ENCODE measurements at regions not wholly inside any gene's neighbourhood (a gene's known extent, or its start where the extent isn't known, plus 50 kb on each side); places are given as distances from the start of the nearest gene placed in this dataset.

GRCh38 chr14:44107156-44107555 lies 399.9 kb downstream of the FSCB start:
- H3K27ac ChIP-seq (ENCODE audit: insufficient read depth in 1 of 2, low read depth in 1 of 2, low read length in 2 of 2, poor library complexity in 1 of 2, severe bottlenecking in 2 of 2): no peak overlapping the region
- H3K9me3 ChIP-seq (ENCODE audit: control extremely low read depth in 1 of 5, control insufficient read depth in 4 of 5, insufficient read depth in 2 of 5, low read depth in 1 of 5, low read length in 4 of 5): peaks cover 0 to 10% (median 2%) of the 10 kb centered on the region in 5 experiments
- DNase-seq: no peak
- no peaks in the 10 kb centered on the region for H3K4me1 ChIP-seq (ENCODE audit: control extremely low read depth in 1 of 4, control insufficient read depth in 4 of 4, insufficient read depth in 4 of 4, low read length in 3 of 4)
- H3K36me3 ChIP-seq (ENCODE audit: control insufficient read depth in 4 of 4, insufficient read depth in 4 of 4, low read length in 3 of 4): no peaks in the 10 kb centered on the region
- ChIA-PET POLR2A (no interaction called here), CTCF (no interaction called here)
- WGBS (ENCODE audit: insufficient coverage): no CpG with 5 or more reads among the region's 1 CpG
- no peak overlapping the region for H3K4me3 ChIP-seq (ENCODE audit: control insufficient read depth in 1 of 7, extremely low read depth in 1 of 7, insufficient read depth in 4 of 7, low read depth in 2 of 7, low read length in 6 of 7)
- no peaks in the 10 kb centered on the region for H3K27me3 ChIP-seq (replicated peaks in 2 of 5; ENCODE audit: control insufficient read depth in 4 of 5, insufficient read depth in 5 of 5, low read length in 4 of 5)

GRCh38 chr14:44099743-44100488 lies 407.2 kb downstream of the FSCB start:
- WGBS (ENCODE audit: insufficient coverage): 100% methylated on average over 1 of the region's 1 CpG
- ChIA-PET CTCF (no interaction called here), POLR2A (no interaction called here)
- no peak for DNase-seq
- H3K27ac ChIP-seq (ENCODE audit: insufficient read depth in 1 of 2, low read depth in 1 of 2, low read length in 2 of 2, poor library complexity in 1 of 2, severe bottlenecking in 2 of 2): no peak overlapping the region
- H3K27me3 ChIP-seq (replicated peaks in 2 of 5; ENCODE audit: control insufficient read depth in 4 of 5, insufficient read depth in 5 of 5, low read length in 4 of 5): no peaks in the 10 kb centered on the region
- H3K36me3 ChIP-seq (ENCODE audit: control insufficient read depth in 4 of 4, insufficient read depth in 4 of 4, low read length in 3 of 4): no peaks in the 10 kb centered on the region
- no peak overlapping the region for H3K4me3 ChIP-seq (ENCODE audit: control insufficient read depth in 1 of 7, extremely low read depth in 1 of 7, insufficient read depth in 4 of 7, low read depth in 2 of 7, low read length in 6 of 7)
- peaks cover 0 to 3% (median 0%) of the 10 kb centered on the region in 5 experiments for H3K9me3 ChIP-seq (ENCODE audit: control extremely low read depth in 1 of 5, control insufficient read depth in 4 of 5, insufficient read depth in 2 of 5, low read depth in 1 of 5, low read length in 4 of 5)
- H3K4me1 ChIP-seq (ENCODE audit: control extremely low read depth in 1 of 4, control insufficient read depth in 4 of 4, insufficient read depth in 4 of 4, low read length in 3 of 4): no peaks in the 10 kb centered on the region

- Histone ChIP-seq H3K27me3 (replicated peaks in 2 of 5; ENCODE audit: control insufficient read depth in 4 of 5, insufficient read depth in 5 of 5, low read length in 4 of 5) (no peaks in the 10 kb centered on the region), H3K4me3 (ENCODE audit: control insufficient read depth in 1 of 7, extremely low read depth in 1 of 7, insufficient read depth in 4 of 7, low read depth in 2 of 7, low read length in 6 of 7) (no peak overlapping the region)
- CTCF ChIA-PET: no interaction called here
Observed at GRCh38 chr14:44081146-44081545, 425.9 kb downstream of the FSCB start.

GRCh38 chr14:44070046-44070445 lies 437.0 kb downstream of the FSCB start:
- POLR2A ChIA-PET: no interaction called here

More at GRCh38 chr14:44081146-44081545, 425.9 kb downstream of the FSCB start:
- H3K9me3 ChIP-seq (ENCODE audit: control extremely low read depth in 1 of 5, control insufficient read depth in 4 of 5, insufficient read depth in 2 of 5, low read depth in 1 of 5, low read length in 4 of 5): no peaks in the 10 kb centered on the region
- H3K36me3 ChIP-seq (ENCODE audit: control insufficient read depth in 4 of 4, insufficient read depth in 4 of 4, low read length in 3 of 4): no peaks in the 10 kb centered on the region
- no peak overlapping the region for H3K27ac ChIP-seq (ENCODE audit: insufficient read depth in 1 of 2, low read depth in 1 of 2, low read length in 2 of 2, poor library complexity in 1 of 2, severe bottlenecking in 2 of 2)
- POLR2A ChIA-PET: no interaction called here
- 100% methylated on average over 1 of the region's 2 CpGs for WGBS (ENCODE audit: insufficient coverage)
- DNase-seq: no peak
- H3K4me1 ChIP-seq (ENCODE audit: control extremely low read depth in 1 of 4, control insufficient read depth in 4 of 4, insufficient read depth in 4 of 4, low read length in 3 of 4): no peaks in the 10 kb centered on the region

GRCh38 chr14:44053422-44053821 lies 453.7 kb downstream of the FSCB start:
- H3K4me1 ChIP-seq (ENCODE audit: control extremely low read depth in 1 of 4, control insufficient read depth in 4 of 4, insufficient read depth in 4 of 4, low read length in 3 of 4): no peaks in the 10 kb centered on the region
- no peak overlapping the region for H3K4me3 ChIP-seq (ENCODE audit: control insufficient read depth in 1 of 7, extremely low read depth in 1 of 7, insufficient read depth in 4 of 7, low read depth in 2 of 7, low read length in 6 of 7)
- no peaks in the 10 kb centered on the region for H3K9me3 ChIP-seq (ENCODE audit: control extremely low read depth in 1 of 5, control insufficient read depth in 4 of 5, insufficient read depth in 2 of 5, low read depth in 1 of 5, low read length in 4 of 5)
- DNase-seq: no peak
- H3K27ac ChIP-seq (ENCODE audit: insufficient read depth in 1 of 2, low read depth in 1 of 2, low read length in 2 of 2, poor library complexity in 1 of 2, severe bottlenecking in 2 of 2): no peak overlapping the region
- ChIA-PET CTCF (no interaction called here), POLR2A (no interaction called here)
- 100% methylated on average over 1 of the region's 3 CpGs for WGBS (ENCODE audit: insufficient coverage)
- H3K27me3 ChIP-seq (replicated peaks in 2 of 5; ENCODE audit: control insufficient read depth in 4 of 5, insufficient read depth in 5 of 5, low read length in 4 of 5): no peaks in the 10 kb centered on the region
- no peaks in the 10 kb centered on the region for H3K36me3 ChIP-seq (ENCODE audit: control insufficient read depth in 4 of 4, insufficient read depth in 4 of 4, low read length in 3 of 4)

More at GRCh38 chr14:44070046-44070445, 437.0 kb downstream of the FSCB start:
- Histone ChIP-seq H3K4me3 (ENCODE audit: control insufficient read depth in 1 of 7, extremely low read depth in 1 of 7, insufficient read depth in 4 of 7, low read depth in 2 of 7, low read length in 6 of 7) (no peak overlapping the region), H3K9me3 (ENCODE audit: control extremely low read depth in 1 of 5, control insufficient read depth in 4 of 5, insufficient read depth in 2 of 5, low read depth in 1 of 5, low read length in 4 of 5) (no peaks in the 10 kb centered on the region), H3K27me3 (replicated peaks in 2 of 5; ENCODE audit: control insufficient read depth in 4 of 5, insufficient read depth in 5 of 5, low read length in 4 of 5) (no peaks in the 10 kb centered on the region), H3K27ac (ENCODE audit: insufficient read depth in 1 of 2, low read depth in 1 of 2, low read length in 2 of 2, poor library complexity in 1 of 2, severe bottlenecking in 2 of 2) (no peak overlapping the region), H3K4me1 (ENCODE audit: control extremely low read depth in 1 of 4, control insufficient read depth in 4 of 4, insufficient read depth in 4 of 4, low read length in 3 of 4) (peaks cover 0 to 5% (median 0%) of the 10 kb centered on the region in 4 experiments), H3K36me3 (ENCODE audit: control insufficient read depth in 4 of 4, insufficient read depth in 4 of 4, low read length in 3 of 4) (no peaks in the 10 kb centered on the region)
- CTCF ChIA-PET: no interaction called here
- no peak for DNase-seq
- WGBS (ENCODE audit: insufficient coverage): 89% methylated on average over 3 of the region's 3 CpGs

GRCh38 chr14:44041700-44042099 lies 465.4 kb downstream of the FSCB start:
- no peak for DNase-seq
- Histone ChIP-seq H3K27me3 (replicated peaks in 2 of 5; ENCODE audit: control insufficient read depth in 4 of 5, insufficient read depth in 5 of 5, low read length in 4 of 5) (no peaks in the 10 kb centered on the region), H3K4me3 (ENCODE audit: control insufficient read depth in 1 of 7, extremely low read depth in 1 of 7, insufficient read depth in 4 of 7, low read depth in 2 of 7, low read length in 6 of 7) (no peak overlapping the region), H3K27ac (ENCODE audit: insufficient read depth in 1 of 2, low read depth in 1 of 2, low read length in 2 of 2, poor library complexity in 1 of 2, severe bottlenecking in 2 of 2) (no peak overlapping the region), H3K4me1 (ENCODE audit: control extremely low read depth in 1 of 4, control insufficient read depth in 4 of 4, insufficient read depth in 4 of 4, low read length in 3 of 4) (no peaks in the 10 kb centered on the region), H3K9me3 (ENCODE audit: control extremely low read depth in 1 of 5, control insufficient read depth in 4 of 5, insufficient read depth in 2 of 5, low read depth in 1 of 5, low read length in 4 of 5) (peaks cover 0 to 6% (median 0%) of the 10 kb centered on the region in 5 experiments), H3K36me3 (ENCODE audit: control insufficient read depth in 4 of 4, insufficient read depth in 4 of 4, low read length in 3 of 4) (no peaks in the 10 kb centered on the region)
- ChIA-PET CTCF (no interaction called here), POLR2A (no interaction called here)
- 57% methylated on average over 1 of the region's 2 CpGs for WGBS (ENCODE audit: insufficient coverage)

- CTCF ChIA-PET: no interaction called here
- no peak overlapping the region for H3K27ac ChIP-seq (ENCODE audit: insufficient read depth in 1 of 2, low read depth in 1 of 2, low read length in 2 of 2, poor library complexity in 1 of 2, severe bottlenecking in 2 of 2)
- H3K9me3 ChIP-seq (ENCODE audit: control extremely low read depth in 1 of 5, control insufficient read depth in 4 of 5, insufficient read depth in 2 of 5, low read depth in 1 of 5, low read length in 4 of 5): peaks cover 0 to 6% (median 0%) of the 10 kb centered on the region in 5 experiments
- no peaks in the 10 kb centered on the region for H3K4me1 ChIP-seq (ENCODE audit: control extremely low read depth in 1 of 4, control insufficient read depth in 4 of 4, insufficient read depth in 4 of 4, low read length in 3 of 4)
- WGBS (ENCODE audit: insufficient coverage): 90% methylated on average over 1 of the region's 1 CpG
- POLR2A ChIA-PET: no interaction called here
- H3K4me3 ChIP-seq (ENCODE audit: control insufficient read depth in 1 of 7, extremely low read depth in 1 of 7, insufficient read depth in 4 of 7, low read depth in 2 of 7, low read length in 6 of 7): no peak overlapping the region
- H3K36me3 ChIP-seq (ENCODE audit: control insufficient read depth in 4 of 4, insufficient read depth in 4 of 4, low read length in 3 of 4): no peaks in the 10 kb centered on the region
- no peaks in the 10 kb centered on the region for H3K27me3 ChIP-seq (replicated peaks in 2 of 5; ENCODE audit: control insufficient read depth in 4 of 5, insufficient read depth in 5 of 5, low read length in 4 of 5)
- no peak for DNase-seq
Observed at GRCh38 chr14:44040561-44040960, 466.5 kb downstream of the FSCB start.

Data from common myeloid progenitor, CD34-positive (primary cell).